ENCODE measurements at regions not wholly inside any gene's neighbourhood (a gene's known extent, or its start where the extent isn't known, plus 50 kb on each side); places are given as distances from the start of the nearest gene placed in this dataset.

GRCh38 chr13:87361216-87361615 is 310.0 kb upstream of the SLITRK5 start:
- no peak for TF ChIP-seq POLR2A (IDR thresholded peaks at IDR 0.05; ENCODE audit: low read length)
- no peak for TF ChIP-seq RAD21 (conservative IDR thresholded peaks at IDR 0.05 in 1 of 2, IDR thresholded peaks at IDR 0.05 in 1 of 2)
- no peak for TF ChIP-seq MAZ (IDR thresholded peaks at IDR 0.05; ENCODE audit: borderline replicate concordance, low read depth, low read length)
- TF ChIP-seq MAX (IDR thresholded peaks at IDR 0.05), result no peak
- TF ChIP-seq, protein P1, sequence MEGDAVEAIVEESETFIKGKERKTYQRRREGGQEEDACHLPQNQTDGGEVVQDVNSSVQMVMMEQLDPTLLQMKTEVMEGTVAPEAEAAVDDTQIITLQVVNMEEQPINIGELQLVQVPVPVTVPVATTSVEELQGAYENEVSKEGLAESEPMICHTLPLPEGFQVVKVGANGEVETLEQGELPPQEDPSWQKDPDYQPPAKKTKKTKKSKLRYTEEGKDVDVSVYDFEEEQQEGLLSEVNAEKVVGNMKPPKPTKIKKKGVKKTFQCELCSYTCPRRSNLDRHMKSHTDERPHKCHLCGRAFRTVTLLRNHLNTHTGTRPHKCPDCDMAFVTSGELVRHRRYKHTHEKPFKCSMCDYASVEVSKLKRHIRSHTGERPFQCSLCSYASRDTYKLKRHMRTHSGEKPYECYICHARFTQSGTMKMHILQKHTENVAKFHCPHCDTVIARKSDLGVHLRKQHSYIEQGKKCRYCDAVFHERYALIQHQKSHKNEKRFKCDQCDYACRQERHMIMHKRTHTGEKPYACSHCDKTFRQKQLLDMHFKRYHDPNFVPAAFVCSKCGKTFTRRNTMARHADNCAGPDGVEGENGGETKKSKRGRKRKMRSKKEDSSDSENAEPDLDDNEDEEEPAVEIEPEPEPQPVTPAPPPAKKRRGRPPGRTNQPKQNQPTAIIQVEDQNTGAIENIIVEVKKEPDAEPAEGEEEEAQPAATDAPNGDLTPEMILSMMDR (IDR thresholded peaks at IDR 0.05), result no peak
- no peak for TF ChIP-seq REST (IDR thresholded peaks at IDR 0.05)
- TF ChIP-seq MAFK (IDR thresholded peaks at IDR 0.05; ENCODE audit: partially characterized antibody), result no peak
- no peak for TF ChIP-seq TP53 (CRISPR knock-in tag; IDR thresholded peaks at IDR 0.05)
- no peak for TF ChIP-seq SREBF2 (IDR thresholded peaks at IDR 0.05)
- TF ChIP-seq NFE2L2 (conservative IDR thresholded peaks at IDR 0.05; ENCODE audit: low read length), result no peak
